ENCODE measurements at regions not wholly inside any gene's neighbourhood (a gene's known extent, or its start where the extent isn't known, plus 50 kb on each side); places are given as distances from the start of the nearest gene placed in this dataset.
"Not testable (repeated sequence)": the region's sequence is repeated elsewhere in the genome, so short reads cannot be mapped to it uniquely, and the experiment has no call there.

- H3K4me3 ChIP-seq (replicated peaks in 1 of 2; ENCODE audit: low read depth in 2 of 2, low read length in 2 of 2), result no peak overlapping the region
- TF ChIP-seq CTCF (IDR thresholded peaks at IDR 0.05; ENCODE audit: low read depth, low read length), result no peak
- DNase-seq (ENCODE audit: low read depth in 2 of 2), result no peak
These were observed 274.7 kb upstream of the ID4 start for GRCh38 chr6:19562468-19562867.

DNA sequence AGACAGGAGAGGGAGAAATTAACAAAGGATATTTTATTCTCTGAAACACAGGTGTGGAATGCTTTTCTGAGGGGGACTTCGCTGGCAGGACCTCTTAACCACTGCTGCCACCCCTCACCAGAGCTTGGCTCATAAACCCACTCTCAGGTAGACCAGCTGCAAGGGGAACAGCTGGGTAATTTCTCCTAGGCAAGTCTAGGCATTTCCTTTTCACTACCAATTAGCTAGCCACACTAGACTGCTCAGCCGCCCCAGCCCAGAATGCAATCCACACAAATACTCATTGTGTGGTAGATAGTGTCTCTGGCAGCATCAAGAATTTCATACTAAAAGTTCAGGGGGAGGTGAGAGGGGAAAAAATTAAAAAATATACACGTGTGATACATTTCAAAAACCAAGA is 267.6 kb upstream of the ID4 start:
- TF ChIP-seq CTCF (IDR thresholded peaks at IDR 0.05; ENCODE audit: low read depth, low read length), result no peak
- no peak overlapping the region for H3K4me3 ChIP-seq (replicated peaks in 1 of 2; ENCODE audit: low read depth in 2 of 2, low read length in 2 of 2)
- no peak for DNase-seq (ENCODE audit: low read depth in 2 of 2)

- no peak for DNase-seq (ENCODE audit: low read depth in 2 of 2)
- no peak for TF ChIP-seq CTCF (IDR thresholded peaks at IDR 0.05; ENCODE audit: low read depth, low read length)
- no peak overlapping the region for H3K4me3 ChIP-seq (replicated peaks in 1 of 2; ENCODE audit: low read depth in 2 of 2, low read length in 2 of 2)
These were observed 266.0 kb upstream of the ID4 start for GRCh38 chr6:19571176-19571575.

- no peak for TF ChIP-seq CTCF (IDR thresholded peaks at IDR 0.05; ENCODE audit: low read depth, low read length)
- no peak for DNase-seq (ENCODE audit: low read depth in 2 of 2)
- no peak overlapping the region for H3K4me3 ChIP-seq (replicated peaks in 1 of 2; ENCODE audit: low read depth in 2 of 2, low read length in 2 of 2)
These were observed 258.7 kb upstream of the ID4 start for GRCh38 chr6:19578481-19578880.

DNA sequence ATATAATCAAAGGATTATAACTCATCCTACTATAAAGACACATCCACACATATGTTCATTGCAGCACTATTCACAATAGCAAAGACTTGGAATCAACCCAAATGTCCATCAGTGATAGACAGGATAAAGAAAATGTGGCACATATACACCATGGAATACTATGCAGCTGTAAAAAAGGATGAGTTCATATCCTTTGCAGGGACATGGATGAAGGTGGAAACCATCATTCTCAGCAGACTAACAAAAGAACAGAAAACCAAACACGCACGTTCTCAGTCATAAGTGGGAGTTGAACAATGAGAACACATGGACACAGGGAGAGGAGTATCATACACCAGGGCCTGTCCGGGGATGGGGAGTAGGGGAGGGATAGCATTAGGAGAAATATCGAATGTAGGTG is 253.0 kb upstream of the ID4 start:
- DNase-seq (ENCODE audit: low read depth in 2 of 2); H3K4me3 ChIP-seq (replicated peaks in 1 of 2; ENCODE audit: low read depth in 2 of 2, low read length in 2 of 2): not testable (repeated sequence)

GRCh38 chr6:19587238-19587942 is 249.8 kb upstream of the ID4 start:
- H3K4me3 ChIP-seq (replicated peaks in 1 of 2; ENCODE audit: low read depth in 2 of 2, low read length in 2 of 2), result no peak overlapping the region
- no peak for TF ChIP-seq CTCF (IDR thresholded peaks at IDR 0.05; ENCODE audit: low read depth, low read length)
- DNase-seq (ENCODE audit: low read depth in 2 of 2), result no peak

DNA sequence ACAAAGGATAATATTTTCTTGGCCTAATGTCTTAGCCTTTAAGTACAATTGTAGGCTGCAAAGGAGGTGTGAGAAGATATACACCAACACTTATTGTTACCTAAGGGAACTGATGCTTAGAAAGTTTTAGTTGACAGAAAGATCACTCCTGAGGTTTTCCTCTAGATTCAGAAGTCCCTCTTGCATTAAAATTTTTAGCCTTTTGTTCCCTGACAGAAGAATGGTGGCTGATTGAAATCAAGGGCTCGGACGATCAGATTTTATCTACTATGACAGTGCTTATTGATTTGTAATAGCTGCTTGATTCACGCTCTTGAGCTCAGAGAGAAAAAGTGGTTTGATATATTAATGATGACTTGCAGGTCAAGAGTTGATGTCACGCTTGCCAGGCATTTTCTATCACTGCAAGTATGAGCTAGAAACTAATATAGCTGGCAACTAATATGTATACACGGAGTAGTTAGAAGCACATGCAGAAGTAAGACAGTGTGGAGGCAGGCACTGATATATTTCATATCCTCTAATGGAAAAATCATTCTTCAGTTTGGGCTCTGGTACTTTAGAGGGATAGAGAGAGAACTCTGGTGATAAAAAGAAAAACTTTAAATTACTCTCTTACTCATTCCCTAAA is 246.6 kb upstream of the ID4 start:
- no peak for TF ChIP-seq CTCF (IDR thresholded peaks at IDR 0.05; ENCODE audit: low read depth, low read length)
- no peak overlapping the region for H3K4me3 ChIP-seq (replicated peaks in 1 of 2; ENCODE audit: low read depth in 2 of 2, low read length in 2 of 2)
- DNase-seq (ENCODE audit: low read depth in 2 of 2), result no peak

Measured in cardiac fibroblast (primary cell).